Skeletal muscle satellite cell (primary cell): ENCODE measurements at regions not wholly inside any gene's neighbourhood (a gene's known extent, or its start where the extent isn't known, plus 50 kb on each side); places are given as distances from the start of the nearest gene placed in this dataset.
A peak's percentile ranks its signal among the peaks of the same experiment; 100 is the strongest.

Experiments used
- H3K27me3 ChIP-seq: 2 replicates; pipeline ENCODE4 v1.7.0; 2013; ENCODE audit warnings: low read length; ENCODE audit not compliant: control insufficient read depth, insufficient read depth
- H3K36me3 ChIP-seq: 2 replicates; pipeline ENCODE4 v1.7.0; 2013; ENCODE audit warnings: mild to moderate bottlenecking, control low read depth, low read length; ENCODE audit not compliant: insufficient read depth
- H3K4me1 ChIP-seq: 2 replicates; pipeline ENCODE4 v1.7.0; 2013; ENCODE audit warnings: low read length; ENCODE audit not compliant: control insufficient read depth, insufficient read depth
- H3K4me2 ChIP-seq: 2 replicates; pipeline ENCODE4 v1.7.0; 2013; ENCODE audit warnings: mild to moderate bottlenecking, low read length
- H3K4me3 ChIP-seq: 2 replicates; pipeline ENCODE4 v1.7.0; 2013; ENCODE audit warnings: low read length
- H3K9ac ChIP-seq: 2 replicates; pipeline ENCODE4 v1.7.0; 2013; ENCODE audit warnings: mild to moderate bottlenecking, low read depth, low read length, moderate library complexity
- H3K9me3 ChIP-seq: replicated peaks from 2 replicates; pipeline ENCODE4 v1.7.0; 2013; ENCODE audit warnings: mild to moderate bottlenecking, control low read depth, low read length

GRCh38 chr15:96796841-96797240 is 466.3 kb downstream of the NR2F2 start:
- H3K9me3 ChIP-seq, result no peaks in the 10 kb centered on the region
- no peak overlapping the region for H3K4me3 ChIP-seq
- no peaks in the 10 kb centered on the region for H3K4me1 ChIP-seq
- H3K4me2 ChIP-seq, result no peak overlapping the region
- H3K27me3 ChIP-seq, result no peaks in the 10 kb centered on the region
- no peaks in the 10 kb centered on the region for H3K36me3 ChIP-seq
- no peak overlapping the region for H3K9ac ChIP-seq

GRCh38 chr15:96801576-96802150 is 471.2 kb downstream of the NR2F2 start:
- H3K27me3 ChIP-seq, result no peaks in the 10 kb centered on the region
- no peaks in the 10 kb centered on the region for H3K9me3 ChIP-seq
- no peak overlapping the region for H3K9ac ChIP-seq
- H3K4me3 ChIP-seq, result no peak overlapping the region
- H3K4me1 ChIP-seq, result no peaks in the 10 kb centered on the region
- H3K36me3 ChIP-seq, result no peaks in the 10 kb centered on the region
- H3K4me2 ChIP-seq, result no peak overlapping the region

DNA sequence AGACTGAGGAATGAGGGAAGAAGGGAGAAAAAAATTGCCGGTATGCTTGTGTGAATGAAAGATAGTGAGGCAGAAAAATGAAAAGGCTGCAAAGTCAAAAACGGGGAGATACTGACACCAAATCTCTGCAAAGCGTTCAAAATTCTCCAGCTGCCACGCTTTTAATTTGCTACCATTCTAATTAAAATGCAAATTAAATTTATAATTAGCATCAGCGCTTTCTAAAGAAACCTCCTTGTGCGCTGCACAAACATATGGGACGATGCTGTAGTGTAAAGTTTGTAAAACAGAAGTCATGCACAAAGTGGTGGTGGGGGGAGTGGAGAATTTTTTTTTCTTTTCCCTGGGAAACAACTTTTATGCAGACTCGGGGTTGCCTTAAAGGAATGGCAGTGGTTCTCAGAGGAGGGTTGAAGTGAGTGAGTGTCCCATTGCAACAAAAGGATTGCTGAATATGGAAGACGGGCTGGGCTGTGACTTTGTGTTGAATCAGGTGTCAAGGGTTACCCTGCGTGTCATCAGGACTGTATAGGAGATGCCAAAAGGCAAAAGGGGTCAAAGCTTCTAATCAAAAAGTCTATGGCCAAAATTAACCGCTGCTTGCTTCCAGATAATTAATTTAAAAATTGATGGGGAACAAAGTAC is 472.2 kb downstream of the NR2F2 start:
- Histone ChIP-seq H3K4me2 (no peak overlapping the region), H3K9ac (no peak overlapping the region), H3K27me3 (no peaks in the 10 kb centered on the region), H3K9me3 (no peaks in the 10 kb centered on the region), H3K4me3 (no peak overlapping the region), H3K4me1 (no peaks in the 10 kb centered on the region), H3K36me3 (no peaks in the 10 kb centered on the region)

DNA sequence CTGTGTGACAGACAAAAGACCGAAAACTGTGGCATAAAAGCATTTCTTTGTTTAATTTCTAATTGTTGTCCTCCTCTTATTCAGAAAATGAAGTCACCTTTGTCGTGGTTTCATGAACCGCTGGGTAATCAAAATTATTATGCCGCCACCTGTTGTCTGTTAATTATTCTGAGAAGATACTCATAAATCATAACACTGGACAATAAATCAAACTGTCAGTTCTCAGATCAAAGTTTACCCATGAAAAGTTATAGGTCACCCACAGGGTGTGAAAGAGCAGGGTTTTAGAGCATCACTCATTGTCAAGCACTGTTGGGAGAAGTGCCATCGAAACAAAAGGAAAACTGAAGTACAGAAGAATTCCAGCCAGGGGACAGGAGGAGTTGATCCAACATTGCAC is 474.3 kb downstream of the NR2F2 start:
- no peaks in the 10 kb centered on the region for H3K27me3 ChIP-seq
- H3K4me1 ChIP-seq, result no peaks in the 10 kb centered on the region
- no peak overlapping the region for H3K4me2 ChIP-seq
- no peaks in the 10 kb centered on the region for H3K36me3 ChIP-seq
- H3K4me3 ChIP-seq, result no peak overlapping the region
- no peaks in the 10 kb centered on the region for H3K9me3 ChIP-seq
- H3K9ac ChIP-seq, result no peak overlapping the region

- H3K9ac ChIP-seq, result no peak overlapping the region
- H3K4me3 ChIP-seq, result no peak overlapping the region
- no peaks in the 10 kb centered on the region for H3K4me1 ChIP-seq
- no peaks in the 10 kb centered on the region for H3K27me3 ChIP-seq
- H3K36me3 ChIP-seq, result no peaks in the 10 kb centered on the region
- no peaks in the 10 kb centered on the region for H3K9me3 ChIP-seq
- H3K4me2 ChIP-seq, result no peak overlapping the region
Observed at GRCh38 chr15:96807361-96807760, 476.9 kb downstream of the NR2F2 start.

DNA sequence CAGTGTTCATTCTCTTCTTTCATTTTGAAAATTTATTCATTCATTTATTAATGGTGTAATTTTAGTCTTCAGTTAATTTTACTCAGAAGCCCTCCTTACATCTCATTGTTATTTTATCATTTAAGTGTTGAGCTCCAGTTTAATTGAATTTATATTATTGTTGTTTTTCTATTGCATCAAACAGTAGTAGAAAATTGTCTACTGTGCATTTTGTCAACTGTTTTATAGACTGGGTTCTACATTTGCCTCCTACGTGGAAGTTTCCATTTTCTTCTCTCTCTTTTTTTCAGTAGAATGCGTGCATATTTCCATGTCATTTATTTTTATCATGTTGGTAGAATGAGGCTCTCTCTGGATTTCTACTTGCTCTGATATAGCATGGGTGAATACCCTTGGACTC is 487.4 kb downstream of the NR2F2 start:
- no peak overlapping the region for H3K9ac ChIP-seq
- H3K9me3 ChIP-seq, result no peaks in the 10 kb centered on the region
- no peak overlapping the region for H3K4me2 ChIP-seq
- no peaks in the 10 kb centered on the region for H3K4me1 ChIP-seq
- H3K4me3 ChIP-seq, result no peak overlapping the region
- H3K36me3 ChIP-seq, result no peaks in the 10 kb centered on the region
- H3K27me3 ChIP-seq, result no peaks in the 10 kb centered on the region

GRCh38 chr15:96818861-96819260 is 488.4 kb downstream of the NR2F2 start:
- Histone ChIP-seq H3K4me2 (no peak overlapping the region), H3K4me1 (no peaks in the 10 kb centered on the region), H3K4me3 (no peak overlapping the region), H3K9me3 (no peaks in the 10 kb centered on the region), H3K27me3 (no peaks in the 10 kb centered on the region), H3K36me3 (no peaks in the 10 kb centered on the region), H3K9ac (no peak overlapping the region)

GRCh38 chr15:96827981-96828380 is 497.5 kb downstream of the NR2F2 start:
- H3K9me3 ChIP-seq, result no peaks in the 10 kb centered on the region
- no peak overlapping the region for H3K4me3 ChIP-seq
- no peak overlapping the region for H3K4me2 ChIP-seq
- no peaks in the 10 kb centered on the region for H3K36me3 ChIP-seq
- H3K9ac ChIP-seq, result no peak overlapping the region
- no peaks in the 10 kb centered on the region for H3K27me3 ChIP-seq
- no peaks in the 10 kb centered on the region for H3K4me1 ChIP-seq

DNA sequence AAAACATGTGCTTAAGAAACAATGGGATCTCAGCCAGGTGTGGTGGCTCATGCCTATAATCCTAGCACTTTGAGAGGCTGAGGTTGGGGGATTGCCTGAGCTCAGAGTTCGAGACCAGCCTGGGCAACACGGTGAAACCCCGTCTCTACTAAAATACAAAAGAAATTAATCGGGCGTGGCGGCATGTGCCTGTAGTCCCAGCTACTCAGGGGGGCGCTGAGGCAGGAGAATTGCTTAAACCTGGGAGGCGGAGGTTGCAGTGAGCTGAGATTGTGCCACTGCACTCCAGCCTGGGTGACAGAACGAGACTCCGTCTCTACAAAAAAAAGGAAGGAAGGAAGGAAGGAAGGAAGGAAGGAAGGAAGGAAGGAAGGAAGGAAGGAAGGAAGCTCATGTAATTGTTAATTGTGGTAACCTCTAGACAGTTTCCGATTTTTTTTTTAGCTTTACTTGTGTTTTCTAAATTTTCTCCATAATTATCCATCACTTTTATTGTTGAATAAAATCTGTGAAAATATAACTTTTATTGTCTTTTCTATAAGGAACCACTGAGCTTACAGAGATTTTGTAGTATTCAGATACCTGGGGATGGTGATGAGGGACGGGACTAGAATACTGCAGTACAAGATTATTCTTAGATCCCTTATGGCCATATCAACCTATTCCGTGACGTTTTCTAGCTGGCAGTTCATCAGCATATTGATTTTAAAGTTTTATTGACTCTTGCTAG is 506.9 kb downstream of the NR2F2 start:
- H3K36me3 ChIP-seq, result no peaks in the 10 kb centered on the region
- H3K27me3 ChIP-seq, result no peaks in the 10 kb centered on the region
- no peak overlapping the region for H3K9ac ChIP-seq
- no peaks in the 10 kb centered on the region for H3K4me1 ChIP-seq
- H3K4me3 ChIP-seq, result no peak overlapping the region
- no peaks in the 10 kb centered on the region for H3K9me3 ChIP-seq
- no peak overlapping the region for H3K4me2 ChIP-seq

- H3K4me1 ChIP-seq, result no peaks in the 10 kb centered on the region
- H3K4me3 ChIP-seq, result no peak overlapping the region
- H3K4me2 ChIP-seq, result no peak overlapping the region
- no peaks in the 10 kb centered on the region for H3K36me3 ChIP-seq
- no peaks in the 10 kb centered on the region for H3K9me3 ChIP-seq
- H3K9ac ChIP-seq, result no peak overlapping the region
- no peaks in the 10 kb centered on the region for H3K27me3 ChIP-seq
Observed at GRCh38 chr15:96838081-96838480, 507.6 kb downstream of the NR2F2 start.

DNA sequence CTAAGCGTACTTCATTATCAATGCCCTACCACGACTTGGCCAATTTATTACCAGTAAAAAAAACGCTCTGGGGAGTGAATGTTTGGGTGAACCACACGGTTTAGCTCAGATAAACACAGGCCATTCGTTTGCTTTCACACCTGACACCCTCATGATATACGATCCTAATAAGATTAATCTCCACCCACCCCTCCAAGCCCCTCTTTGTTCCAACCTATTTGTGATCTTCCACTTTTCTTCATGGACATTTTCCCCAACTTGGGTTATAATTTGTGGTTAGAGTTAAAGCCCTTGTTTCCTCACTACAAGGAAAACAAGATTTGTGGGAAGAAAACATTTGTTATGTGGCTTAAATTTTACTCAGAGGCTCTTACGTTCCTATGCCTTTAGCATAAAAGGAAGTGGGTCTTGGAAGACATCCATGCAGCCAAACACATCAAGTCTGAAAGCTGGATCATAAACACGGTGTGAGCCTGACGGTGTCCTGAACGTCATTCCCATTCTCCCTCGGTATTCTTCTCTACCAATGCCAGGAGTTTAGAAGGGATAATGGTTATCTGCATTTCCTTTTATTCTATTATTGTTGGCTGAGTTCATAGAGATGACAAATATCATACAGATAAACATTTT is 518.9 kb downstream of the NR2F2 start:
- Histone ChIP-seq H3K27me3 (no peaks in the 10 kb centered on the region), H3K9me3 (no peaks in the 10 kb centered on the region), H3K36me3 (no peaks in the 10 kb centered on the region), H3K4me2 (peak overlapping the region; percentile 47), H3K4me1 (peaks cover 32% of the 10 kb centered on the region), H3K9ac (peak overlapping the region; percentile 43), H3K4me3 (no peak overlapping the region)
